SK-N-MC (cell line): ENCODE measurements at regions not wholly inside any gene's neighbourhood (a gene's known extent, or its start where the extent isn't known, plus 50 kb on each side); places are given as distances from the start of the nearest gene placed in this dataset.

Experiments
- DNase-seq: peaks from one replicate; pipeline ENCODE4 v3.0.0-alpha.2; 2011; ENCODE audit warnings: low read depth, low spot score
- H3K27ac ChIP-seq: fragments of 200-600 bp; sonication (generic); 2 replicates; pipeline ENCODE4 v1.5.1; 2016; ENCODE audit warnings: mixed run types
- H3K36me3 ChIP-seq: fragments of 200-600 bp; sonication (generic); 2 replicates; pipeline ENCODE4 v1.6.1; 2017; ENCODE audit warnings: antibody characterized with exemption, low read length, mixed read lengths; ENCODE audit not compliant: insufficient read depth
- H3K4me3 ChIP-seq: fragments of 200-600 bp; sonication (generic); 2 replicates; pipeline ENCODE4 v1.5.1; 2016
- H3K9ac ChIP-seq: fragments of 200-600 bp; sonication (generic); 2 replicates; pipeline ENCODE4 v1.8.0; 2017; ENCODE audit warnings: mixed run types, mixed read lengths; ENCODE audit not compliant: insufficient read length
- H3K9me3 ChIP-seq: fragments of 200-600 bp; sonication (generic); 2 replicates; pipeline ENCODE4 v1.6.1; 2017; ENCODE audit warnings: low read depth, mild to moderate bottlenecking, antibody characterized with exemption, low read length, moderate library complexity, mixed read lengths
- EZH2 ChIP-seq: fragments of 200-600 bp; sonication (generic); IDR thresholded peaks from one replicate; pipeline ENCODE4 v1.6.1; 2017; ENCODE audit warnings: antibody characterized with exemption
- FOXP2 ChIP-seq: optimal IDR thresholded peaks from 2 replicates; pipeline ENCODE3; 2011; ENCODE audit warnings: mild to moderate bottlenecking, moderate library complexity; ENCODE audit not compliant: insufficient read depth; ENCODE audit errors: extremely low read length, control extremely low read depth
- POLR2AphosphoS5 ChIP-seq: IDR thresholded peaks from 2 replicates; pipeline ENCODE4 v1.6.1; 2012; ENCODE audit warnings: mild to moderate bottlenecking, low read depth, low read length, borderline replicate concordance

DNA sequence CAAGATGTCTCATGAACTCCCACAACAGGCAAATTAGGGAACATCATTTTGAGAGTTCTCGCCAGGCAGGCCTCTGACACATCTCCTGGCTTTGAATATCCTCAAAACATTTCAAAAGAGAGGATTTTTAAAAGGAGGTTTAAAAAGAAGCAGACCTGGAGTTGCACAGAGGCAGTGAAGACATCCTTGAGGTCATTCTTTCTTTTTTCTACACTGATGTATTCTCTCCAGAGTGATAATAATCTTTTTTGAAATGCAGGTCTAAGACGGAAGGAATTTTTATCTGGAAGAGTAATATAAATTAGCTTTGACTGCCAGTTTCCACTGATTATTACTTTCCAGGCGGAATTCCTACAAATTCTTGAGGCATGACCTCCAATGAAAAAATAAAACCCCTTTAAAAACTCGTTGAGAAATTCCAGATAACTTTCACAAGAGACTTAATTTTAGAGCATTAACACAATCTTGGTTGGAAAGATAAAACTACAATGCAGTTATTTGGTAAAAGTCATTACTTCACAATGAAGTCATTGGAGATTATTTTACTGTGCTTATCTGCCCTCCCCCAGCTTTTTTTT, 125.0 kb downstream of the LYPLAL1 start:
- Histone ChIP-seq H3K4me3 (no peak overlapping the region), H3K36me3 (no peaks in the 10 kb centered on the region), H3K9me3 (no peaks in the 10 kb centered on the region), H3K27ac (no peak overlapping the region), H3K9ac (no peak overlapping the region)
- no peak for DNase-seq
- TF ChIP-seq POLR2AphosphoS5 (no peak), FOXP2 (no peak), EZH2 (no peak)

DNA sequence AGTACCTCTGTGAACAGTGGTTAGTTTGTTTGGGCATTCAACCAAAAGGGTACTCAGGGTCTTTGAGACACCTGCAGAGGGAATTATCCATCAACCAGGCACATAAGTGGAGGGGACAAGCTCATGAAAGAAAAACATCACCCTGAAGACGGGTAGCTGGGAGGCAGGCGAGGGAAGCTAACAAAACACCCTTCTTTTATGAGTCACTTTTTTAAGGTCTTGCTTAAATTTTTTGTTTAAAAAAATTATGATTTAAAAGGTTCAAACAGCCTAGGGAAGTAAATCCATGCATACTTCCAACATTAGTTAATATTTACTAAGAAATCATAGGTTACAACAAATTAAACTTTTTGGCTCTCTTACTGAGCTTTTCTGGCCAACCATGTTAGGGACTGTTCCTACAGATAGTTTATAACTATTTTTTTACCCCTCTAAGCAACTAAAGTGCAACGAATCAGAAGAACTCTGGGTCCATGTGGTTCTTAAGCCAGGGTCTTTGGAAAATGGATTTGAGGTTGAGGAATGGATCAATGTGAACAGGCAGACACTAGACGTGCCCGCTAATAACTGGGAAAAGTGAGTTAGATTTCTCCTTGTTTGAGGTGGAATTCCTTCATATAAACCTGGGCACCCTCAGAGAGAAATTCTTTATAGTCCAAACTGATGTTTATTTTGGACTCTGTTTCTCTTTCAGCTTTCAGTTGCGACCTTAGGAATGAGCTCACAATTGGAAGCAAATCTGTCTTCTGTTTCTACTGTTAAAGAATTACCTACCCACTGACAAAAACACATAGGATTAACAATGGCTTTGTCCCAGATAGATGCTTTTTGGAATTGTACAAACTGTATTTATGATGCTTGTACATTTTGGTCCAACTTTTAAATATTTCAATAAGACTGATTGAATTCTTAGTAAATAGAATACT, 123.0 kb downstream of the LYPLAL1 start:
- H3K27ac ChIP-seq, result no peak overlapping the region

DNA sequence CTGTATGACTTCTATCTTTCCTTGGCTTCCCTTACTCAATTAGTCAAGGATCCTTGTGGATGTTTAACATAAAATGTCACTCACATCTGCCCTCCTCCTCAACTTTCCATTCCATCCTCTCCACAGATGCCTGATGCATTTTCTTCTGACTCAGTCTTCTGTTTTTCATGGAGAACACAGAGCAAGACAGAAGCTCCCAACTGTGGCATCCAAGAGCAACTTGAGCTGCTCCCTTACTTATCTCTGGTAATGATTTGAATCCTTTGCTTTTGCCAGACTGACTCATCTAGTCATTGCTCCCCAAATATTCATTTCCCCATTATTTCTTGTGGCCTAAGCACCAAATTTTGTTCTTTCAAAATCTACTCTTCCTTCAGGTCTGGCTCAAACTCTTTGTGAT, 120.6 kb downstream of the LYPLAL1 start:
- H3K9me3 ChIP-seq, result no peaks in the 10 kb centered on the region
- H3K4me3 ChIP-seq, result no peak overlapping the region
- TF ChIP-seq FOXP2, result no peak
- no peak for TF ChIP-seq POLR2AphosphoS5
- TF ChIP-seq EZH2, result no peak
- no peaks in the 10 kb centered on the region for H3K36me3 ChIP-seq
- no peak overlapping the region for H3K9ac ChIP-seq
- no peak overlapping the region for H3K27ac ChIP-seq
- DNase-seq, result no peak

More for the DNA sequence above, 123.0 kb downstream of the LYPLAL1 start:
- Histone ChIP-seq H3K9ac (no peak overlapping the region), H3K4me3 (no peak overlapping the region), H3K36me3 (no peaks in the 10 kb centered on the region), H3K9me3 (no peaks in the 10 kb centered on the region)
- DNase-seq, result no peak
- TF ChIP-seq POLR2AphosphoS5 (no peak), FOXP2 (no peak), EZH2 (no peak)

DNA sequence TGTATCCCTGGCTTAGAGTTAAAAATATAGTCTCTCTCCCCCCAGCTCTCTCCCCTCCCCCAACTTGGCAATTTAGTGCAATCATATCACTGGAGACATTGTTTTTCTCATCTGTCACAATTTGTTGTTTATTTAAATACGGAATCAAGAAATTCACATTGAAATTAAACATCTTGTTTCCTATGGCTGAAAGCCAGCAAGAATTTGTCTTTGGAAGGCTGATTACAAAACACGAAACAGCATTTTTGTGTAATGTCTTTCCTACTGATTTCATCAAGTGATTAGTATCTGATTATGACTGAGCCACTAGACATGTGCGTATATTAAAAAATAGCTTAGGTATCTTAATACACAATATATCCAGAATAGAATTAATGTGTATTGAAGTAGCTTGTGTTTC, 119.7 kb downstream of the LYPLAL1 start:
- Histone ChIP-seq H3K27ac (no peak overlapping the region), H3K9me3 (no peaks in the 10 kb centered on the region), H3K4me3 (no peak overlapping the region), H3K36me3 (no peaks in the 10 kb centered on the region), H3K9ac (no peak overlapping the region)
- TF ChIP-seq POLR2AphosphoS5 (no peak), EZH2 (no peak), FOXP2 (no peak)
- DNase-seq, result no peak

DNA sequence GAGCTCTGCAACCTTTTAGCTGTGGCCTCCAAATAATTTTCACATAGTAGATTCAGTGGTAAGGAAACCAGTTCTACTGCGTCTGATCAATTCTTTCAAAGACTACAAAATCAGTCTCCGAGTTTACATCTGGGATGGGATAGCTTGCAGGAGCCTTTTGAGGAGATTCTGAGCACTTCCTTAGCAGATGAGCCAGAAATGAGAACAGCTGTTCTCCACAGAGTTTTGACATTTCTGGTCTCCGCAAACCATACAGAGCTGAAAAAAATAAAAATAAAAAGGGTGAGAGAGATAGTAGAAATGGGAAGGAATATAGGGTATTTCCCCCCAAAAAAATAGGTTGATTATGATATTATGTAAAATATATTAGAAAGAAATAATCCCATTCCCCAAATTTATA, 119.3 kb downstream of the LYPLAL1 start:
- Histone ChIP-seq H3K27ac (no peak overlapping the region), H3K4me3 (no peak overlapping the region), H3K9ac (no peak overlapping the region), H3K36me3 (no peaks in the 10 kb centered on the region), H3K9me3 (no peaks in the 10 kb centered on the region)
- TF ChIP-seq FOXP2 (no peak), EZH2 (no peak), POLR2AphosphoS5 (no peak)
- DNase-seq, result no peak

DNA sequence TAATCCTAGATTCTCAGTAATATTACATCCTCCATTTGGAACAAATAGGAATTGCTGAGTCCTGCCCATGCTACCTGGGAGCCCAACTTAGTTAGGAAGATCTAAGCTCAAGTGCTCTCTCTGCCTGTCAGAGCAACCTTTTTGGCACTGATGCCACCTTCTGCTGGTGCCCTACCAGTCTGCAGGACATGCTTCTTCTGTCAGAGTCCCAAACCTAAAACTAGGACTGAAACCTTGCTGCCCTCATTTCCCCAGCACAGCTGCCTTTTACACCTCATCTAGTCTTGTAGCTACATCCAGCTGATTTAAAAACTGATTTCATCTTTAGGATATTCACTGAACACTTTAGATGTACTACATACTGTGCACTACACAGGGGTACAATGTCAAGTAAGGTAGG, 118.7 kb downstream of the LYPLAL1 start:
- no peak for TF ChIP-seq FOXP2
- TF ChIP-seq EZH2, result no peak
- no peak for TF ChIP-seq POLR2AphosphoS5
- no peak for DNase-seq
- H3K4me3 ChIP-seq, result no peak overlapping the region
- no peak overlapping the region for H3K27ac ChIP-seq
- H3K36me3 ChIP-seq, result no peaks in the 10 kb centered on the region
- no peak overlapping the region for H3K9ac ChIP-seq
- H3K9me3 ChIP-seq, result no peaks in the 10 kb centered on the region

DNA sequence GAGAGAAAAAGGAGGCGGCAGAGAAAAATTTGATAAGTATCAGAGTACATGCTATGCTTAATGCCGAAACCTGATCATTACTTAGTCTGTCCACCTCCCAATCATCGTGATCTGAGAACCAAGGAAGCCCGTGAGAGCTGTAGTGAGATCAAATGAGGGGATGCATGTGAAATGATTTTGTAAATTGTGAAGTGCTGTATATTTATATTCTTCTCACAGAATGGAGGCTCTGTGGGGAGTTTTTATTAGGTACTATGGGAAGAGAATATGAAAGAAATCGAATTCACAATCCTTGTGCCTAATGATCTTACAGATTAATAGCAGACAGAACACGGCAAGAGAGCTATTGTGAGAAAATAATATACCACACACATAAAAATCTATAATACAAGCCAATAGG, 115.5 kb downstream of the LYPLAL1 start:
- H3K9ac ChIP-seq, result no peak overlapping the region
- H3K4me3 ChIP-seq, result no peak overlapping the region
- no peaks in the 10 kb centered on the region for H3K9me3 ChIP-seq
- no peak for DNase-seq
- TF ChIP-seq POLR2AphosphoS5 (no peak), EZH2 (no peak), FOXP2 (no peak)
- no peaks in the 10 kb centered on the region for H3K36me3 ChIP-seq
- no peak overlapping the region for H3K27ac ChIP-seq

DNA sequence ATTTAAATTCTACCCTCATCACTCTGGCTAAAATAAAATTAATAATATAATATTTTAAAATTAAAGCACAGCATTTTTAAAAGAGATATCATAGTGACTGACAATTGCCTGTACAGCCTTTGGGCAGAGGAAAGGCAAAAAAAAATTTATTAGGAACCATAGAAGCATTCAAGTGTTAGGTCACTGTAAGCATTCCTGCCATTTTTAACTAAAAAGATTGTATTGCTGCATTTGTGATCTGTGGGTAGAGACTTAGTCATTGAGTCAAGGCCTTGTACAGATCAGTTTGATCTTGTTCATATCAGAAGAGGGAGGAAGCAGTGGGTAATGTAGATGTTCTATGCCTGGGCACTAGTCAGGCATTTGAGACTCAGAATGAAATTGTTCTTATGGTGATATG, 109.9 kb downstream of the LYPLAL1 start:
- DNase-seq, result no peak

More for the DNA sequence above, 109.9 kb downstream of the LYPLAL1 start:
- Histone ChIP-seq H3K27ac (no peak overlapping the region), H3K36me3 (no peaks in the 10 kb centered on the region), H3K4me3 (no peak overlapping the region), H3K9ac (no peak overlapping the region), H3K9me3 (no peaks in the 10 kb centered on the region)
- TF ChIP-seq POLR2AphosphoS5 (no peak), EZH2 (no peak), FOXP2 (no peak)
